Neutrophil (primary cell): ENCODE measurements at regions not wholly inside any gene's neighbourhood (a gene's known extent, or its start where the extent isn't known, plus 50 kb on each side); places are given as distances from the start of the nearest gene placed in this dataset.

Source experiments
- H3K27ac ChIP-seq: fragments of 200-600 bp; sonication (generic); 2 replicates; pipeline ENCODE4 v1.5.1; 2016; ENCODE audit warnings: mild to moderate bottlenecking, moderate library complexity
- H3K27me3 ChIP-seq: fragments of 200-600 bp; sonication (generic); 2 replicates; pipeline ENCODE4 v1.6.0; 2016; ENCODE audit warnings: mild to moderate bottlenecking
- H3K36me3 ChIP-seq: fragments of 200-600 bp; sonication (generic); 2 replicates; pipeline ENCODE4 v1.5.1; 2017
- H3K4me1 ChIP-seq, 2 experiments: fragments of 200-600 bp in 1 of 2; sonication (generic) in 1 of 2; 1 replicate in 1 of 2; 2 replicates in 1 of 2; pipeline versions ENCODE4 v1.5.1 to v1.6.1; 2013 to 2016; ENCODE audit warnings: low read depth in 1 of 2, low read length in 1 of 2, mild to moderate bottlenecking in 1 of 2, moderate library complexity in 1 of 2; ENCODE audit not compliant: control insufficient read depth in 1 of 2, insufficient read depth in 1 of 2
- H3K4me3 ChIP-seq, 2 experiments: fragments of 200-600 bp in 1 of 2; sonication (generic) in 1 of 2; 1 replicate in 1 of 2; 2 replicates in 1 of 2; pipeline ENCODE4 v1.5.1; 2013 to 2016; ENCODE audit warnings: low read depth in 1 of 2, low read length in 1 of 2, mild to moderate bottlenecking in 1 of 2, moderate library complexity in 1 of 2
- H3K9me3 ChIP-seq: fragments of 200-600 bp; sonication (generic); 2 replicates; pipeline ENCODE4 v1.5.1; 2016
- TF ChIP-seq, protein P1 (sequence below): fragments of 200-600 bp; sonication (generic); IDR thresholded peaks from 2 replicates; pipeline ENCODE4 v1.5.1; 2016; ENCODE audit warnings: antibody characterized with exemption

DNA sequence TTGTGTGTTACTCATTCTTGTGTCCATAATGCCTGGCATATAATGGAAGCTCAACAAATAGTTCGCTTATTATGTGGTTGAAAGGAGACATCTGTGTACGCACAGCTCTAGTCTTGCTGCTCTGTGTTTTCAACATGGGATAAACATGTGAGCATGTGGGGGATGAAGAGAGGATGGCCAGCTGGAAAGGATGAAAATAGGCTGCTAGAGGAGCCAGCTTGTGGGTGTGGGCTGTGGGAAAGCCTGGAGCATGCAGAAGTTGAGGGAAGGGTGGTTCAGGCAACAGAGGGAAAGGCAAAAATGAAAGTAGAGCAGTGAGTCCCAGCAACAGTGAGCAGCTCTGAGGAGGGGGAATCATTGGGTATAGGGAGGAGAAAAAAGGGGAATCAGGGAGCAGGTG is 324.6 kb upstream of the CDH11 start:
- Histone ChIP-seq H3K9me3 (no peaks in the 10 kb centered on the region), H3K27me3 (no peaks in the 10 kb centered on the region), H3K36me3 (no peaks in the 10 kb centered on the region), H3K27ac (no peak overlapping the region), H3K4me1 (no peaks in the 10 kb centered on the region), H3K4me3 (no peak overlapping the region)
- TF ChIP-seq, protein P1, sequence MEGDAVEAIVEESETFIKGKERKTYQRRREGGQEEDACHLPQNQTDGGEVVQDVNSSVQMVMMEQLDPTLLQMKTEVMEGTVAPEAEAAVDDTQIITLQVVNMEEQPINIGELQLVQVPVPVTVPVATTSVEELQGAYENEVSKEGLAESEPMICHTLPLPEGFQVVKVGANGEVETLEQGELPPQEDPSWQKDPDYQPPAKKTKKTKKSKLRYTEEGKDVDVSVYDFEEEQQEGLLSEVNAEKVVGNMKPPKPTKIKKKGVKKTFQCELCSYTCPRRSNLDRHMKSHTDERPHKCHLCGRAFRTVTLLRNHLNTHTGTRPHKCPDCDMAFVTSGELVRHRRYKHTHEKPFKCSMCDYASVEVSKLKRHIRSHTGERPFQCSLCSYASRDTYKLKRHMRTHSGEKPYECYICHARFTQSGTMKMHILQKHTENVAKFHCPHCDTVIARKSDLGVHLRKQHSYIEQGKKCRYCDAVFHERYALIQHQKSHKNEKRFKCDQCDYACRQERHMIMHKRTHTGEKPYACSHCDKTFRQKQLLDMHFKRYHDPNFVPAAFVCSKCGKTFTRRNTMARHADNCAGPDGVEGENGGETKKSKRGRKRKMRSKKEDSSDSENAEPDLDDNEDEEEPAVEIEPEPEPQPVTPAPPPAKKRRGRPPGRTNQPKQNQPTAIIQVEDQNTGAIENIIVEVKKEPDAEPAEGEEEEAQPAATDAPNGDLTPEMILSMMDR = no peak

DNA sequence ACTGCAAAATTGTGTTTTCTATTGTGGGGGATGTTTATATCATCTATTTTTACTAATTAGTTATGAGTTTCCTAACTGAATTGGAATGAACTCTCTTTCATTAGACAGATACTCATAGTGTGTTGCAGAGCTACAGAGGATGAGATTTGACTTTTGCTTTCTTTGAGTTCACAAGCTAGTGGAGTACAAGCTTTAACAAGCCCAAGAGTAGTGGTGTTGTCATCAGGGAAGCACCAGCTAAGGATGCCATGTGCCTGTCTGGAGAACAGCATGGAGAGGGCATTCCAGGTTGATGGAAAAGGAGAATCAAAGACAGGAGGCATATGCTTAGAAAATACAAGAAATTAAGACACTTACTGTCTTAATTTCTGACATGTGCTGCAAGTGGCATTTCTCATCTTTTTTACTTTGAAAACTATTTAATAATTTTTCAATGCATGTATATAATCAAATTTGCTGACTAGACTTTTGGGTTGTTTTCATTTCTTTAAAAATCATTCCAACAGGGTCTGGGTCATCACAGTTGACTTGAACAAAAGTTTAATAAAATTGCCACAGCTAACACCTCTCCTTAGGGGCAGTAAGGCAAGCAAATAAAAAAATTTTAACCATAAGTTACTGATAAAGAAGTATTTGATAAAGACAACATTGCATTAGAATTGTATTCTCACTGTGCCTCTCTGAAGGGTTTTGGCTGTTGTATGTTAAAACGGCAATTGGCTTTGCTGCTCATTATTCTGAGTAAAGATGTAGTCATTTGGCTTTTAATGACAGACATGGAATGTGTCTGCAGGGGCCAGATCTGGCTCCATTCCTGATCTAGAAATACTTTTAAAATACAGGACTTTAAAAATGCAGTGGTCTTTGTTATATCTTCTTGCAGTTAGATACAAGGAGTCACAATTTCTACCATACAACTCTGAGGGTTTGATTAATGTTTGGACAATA is 323.7 kb upstream of the CDH11 start:
- H3K4me1 ChIP-seq = no peaks in the 10 kb centered on the region
- TF ChIP-seq, protein P1 = no peak
- H3K27me3 ChIP-seq = no peaks in the 10 kb centered on the region

DNA sequence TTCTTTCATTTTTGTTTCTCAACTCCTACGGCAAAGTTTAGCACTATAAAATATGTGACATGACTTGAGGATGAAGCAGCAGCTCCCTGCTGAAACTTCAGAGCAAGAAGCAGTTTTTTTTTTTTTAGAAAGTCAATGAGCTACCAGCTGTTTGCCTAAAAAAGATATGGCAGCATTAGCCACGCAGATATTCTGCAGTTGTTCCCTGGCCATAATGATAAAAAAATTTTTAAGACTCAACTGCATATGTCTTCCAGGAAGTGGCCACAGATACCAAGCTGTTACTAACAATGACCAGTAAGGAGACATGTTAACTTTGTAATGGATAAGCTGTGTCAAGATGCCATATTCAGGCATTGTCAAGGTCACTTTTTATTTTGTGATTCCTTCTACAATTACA is 319.6 kb upstream of the CDH11 start:
- H3K4me3 ChIP-seq = no peak overlapping the region
- no peaks in the 10 kb centered on the region for H3K27me3 ChIP-seq
- H3K4me1 ChIP-seq = no peaks in the 10 kb centered on the region
- no peaks in the 10 kb centered on the region for H3K36me3 ChIP-seq
- no peaks in the 10 kb centered on the region for H3K9me3 ChIP-seq
- H3K27ac ChIP-seq = no peak overlapping the region
- TF ChIP-seq, protein P1 = no peak

More for the DNA sequence above, 323.7 kb upstream of the CDH11 start:
- H3K36me3 ChIP-seq = no peaks in the 10 kb centered on the region
- H3K9me3 ChIP-seq = no peaks in the 10 kb centered on the region
- no peak overlapping the region for H3K27ac ChIP-seq
- no peak overlapping the region for H3K4me3 ChIP-seq

DNA sequence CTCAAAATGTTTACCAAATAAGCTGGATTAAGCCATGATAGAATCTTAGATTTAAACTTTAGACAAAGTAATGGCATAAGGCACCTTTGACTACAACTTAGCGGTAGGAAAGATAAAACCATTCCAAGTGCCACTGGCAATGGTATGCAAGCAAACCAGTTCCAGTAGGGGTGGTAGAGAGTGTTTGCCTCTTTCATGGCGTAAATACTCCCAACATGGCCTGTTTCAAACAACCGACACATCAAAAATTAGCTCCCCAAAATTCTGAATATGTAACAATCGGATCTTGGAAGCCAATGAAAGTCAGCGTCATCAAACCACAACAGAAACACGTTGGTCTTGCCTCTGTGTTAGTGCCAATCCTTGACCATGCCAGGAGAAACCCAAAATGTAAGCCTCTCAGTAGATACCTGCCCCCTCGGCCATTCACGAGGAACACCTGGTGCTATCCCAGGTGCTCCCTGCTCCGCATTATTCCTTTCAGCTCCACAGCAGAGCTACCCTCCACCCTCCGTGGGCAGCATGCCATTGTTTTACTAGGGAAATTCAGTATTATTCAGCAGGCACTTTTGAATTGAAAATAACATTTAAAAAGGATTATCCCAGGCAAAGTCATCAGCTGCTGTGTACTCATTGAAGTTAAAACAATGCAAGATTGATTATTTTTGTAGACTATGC is 307.8 kb upstream of the CDH11 start:
- no peaks in the 10 kb centered on the region for H3K27me3 ChIP-seq
- H3K4me3 ChIP-seq = no peak overlapping the region
- no peaks in the 10 kb centered on the region for H3K4me1 ChIP-seq
- TF ChIP-seq, protein P1 = no peak
- H3K27ac ChIP-seq = no peak overlapping the region
- H3K9me3 ChIP-seq = no peaks in the 10 kb centered on the region
- H3K36me3 ChIP-seq = no peaks in the 10 kb centered on the region

- Histone ChIP-seq H3K27ac (no peak overlapping the region), H3K27me3 (no peaks in the 10 kb centered on the region), H3K4me1 (no peaks in the 10 kb centered on the region), H3K4me3 (no peak overlapping the region), H3K9me3 (no peaks in the 10 kb centered on the region), H3K36me3 (no peaks in the 10 kb centered on the region)
- TF ChIP-seq, protein P1 = no peak
Measured at GRCh38 chr16:65426484-65426883, 304.6 kb upstream of the CDH11 start.
